NCI-H460 (cell line): ENCODE measurements at regions not wholly inside any gene's neighbourhood (a gene's known extent, or its start where the extent isn't known, plus 50 kb on each side); places are given as distances from the start of the nearest gene placed in this dataset.
"Not testable (repeated sequence)": the region's sequence is repeated elsewhere in the genome, so short reads cannot be mapped to it uniquely, and the experiment has no call there.

Experiments
- DNase-seq: peaks from one replicate; pipeline ENCODE4 v3.0.0-alpha.2; 2016; ENCODE audit warnings: low read depth; ENCODE audit errors: extremely low read depth

GRCh38 chr13:107712145-107712860 lies 503.0 kb downstream of the LIG4 start:
- DNase-seq = no peak

- no peak for DNase-seq
Observed at GRCh38 chr13:107690181-107690580, 525.2 kb downstream of the LIG4 start.

- no peak for DNase-seq
Observed at GRCh38 chr13:107685876-107686275, 529.5 kb downstream of the LIG4 start.

- DNase-seq = no peak
Observed at GRCh38 chr13:107681600-107681999, 533.7 kb downstream of the LIG4 start.

- DNase-seq = peak; percentile 28
Observed at GRCh38 chr13:107680115-107680514, 535.2 kb downstream of the LIG4 start.

GRCh38 chr13:107678075-107678689 lies 537.2 kb downstream of the LIG4 start:
- peak; percentile 45 for DNase-seq

- no peak for DNase-seq
Observed at GRCh38 chr13:107675847-107676550, 539.3 kb downstream of the LIG4 start.

GRCh38 chr13:107669391-107669993 lies 545.8 kb downstream of the LIG4 start:
- no peak for DNase-seq

- no peak for DNase-seq
Observed at GRCh38 chr13:107665926-107666458, 549.3 kb downstream of the LIG4 start.

GRCh38 chr13:107650081-107650701 lies 565.1 kb downstream of the LIG4 start:
- peak; percentile 74 for DNase-seq

GRCh38 chr13:107649079-107649478 lies 566.3 kb downstream of the LIG4 start:
- no peak for DNase-seq

- peak; percentile 64 for DNase-seq
Observed at GRCh38 chr13:107644136-107644535, 571.2 kb downstream of the LIG4 start.

GRCh38 chr13:107643615-107644014 lies 571.7 kb downstream of the LIG4 start:
- no peak for DNase-seq

GRCh38 chr13:107642831-107643230 lies 572.5 kb downstream of the LIG4 start:
- no peak for DNase-seq

GRCh38 chr13:107641574-107641973 lies 573.8 kb downstream of the LIG4 start:
- DNase-seq = no peak

- no peak for DNase-seq
Observed at GRCh38 chr13:107625648-107626047, 589.7 kb downstream of the LIG4 start.

GRCh38 chr13:107617527-107617926 lies 597.8 kb downstream of the LIG4 start:
- no peak for DNase-seq

GRCh38 chr13:107612376-107612775 lies 603.0 kb downstream of the LIG4 start:
- DNase-seq = no peak

- no peak for DNase-seq
Observed at GRCh38 chr13:107608736-107609135, 606.6 kb downstream of the LIG4 start.

- DNase-seq = no peak
Observed at GRCh38 chr13:107600971-107601370, 614.4 kb downstream of the LIG4 start.

GRCh38 chr13:107596306-107596705 lies 619.0 kb downstream of the LIG4 start:
- DNase-seq = not testable (repeated sequence)
